BJ (cell line): ENCODE measurements at regions not wholly inside any gene's neighbourhood (a gene's known extent, or its start where the extent isn't known, plus 50 kb on each side); places are given as distances from the start of the nearest gene placed in this dataset.

ENCODE experiments used
- CTCF ChIA-PET: fragments of 350-600 bp; formaldehyde crosslinking; extraction: SDS; loops from one replicate; lab custom pipeline; 2021; ENCODE audit warnings: antibody characterized with exemption, inconsistent platforms; lab: Yijun Ruan, JAX
- POLR2A ChIA-PET: fragments of 300-600 bp; sonication (Branson Sonifier 250); formaldehyde crosslinking; extraction: SDS; loops from one replicate; lab custom pipeline; 2021; ENCODE audit warnings: antibody characterized with exemption; lab: Charles Lee
- DNase-seq: peaks from one replicate; pipeline ENCODE4 v3.0.0-alpha.2; 2011; ENCODE audit warnings: low read depth
- H3K27me3 ChIP-seq: 2 replicates; pipeline ENCODE4 v1.6.0; 2011; ENCODE audit warnings: low read length; ENCODE audit not compliant: control insufficient read depth, insufficient read depth
- H3K36me3 ChIP-seq: 2 replicates; pipeline ENCODE4 v1.5.1; 2011; ENCODE audit warnings: low read length; ENCODE audit not compliant: control insufficient read depth, insufficient read depth
- H3K4me3 ChIP-seq: 2 replicates; pipeline ENCODE4 v1.5.1; 2011; ENCODE audit warnings: low read depth, mild to moderate bottlenecking, control low read depth, low read length
- CTCF ChIP-seq: IDR thresholded peaks from 2 replicates; pipeline ENCODE4 v1.5.1; 2011; ENCODE audit warnings: low read depth, mild to moderate bottlenecking, control low read depth, inconsistent platforms, low read length, moderate library complexity; ENCODE audit not compliant: insufficient read depth

DNA sequence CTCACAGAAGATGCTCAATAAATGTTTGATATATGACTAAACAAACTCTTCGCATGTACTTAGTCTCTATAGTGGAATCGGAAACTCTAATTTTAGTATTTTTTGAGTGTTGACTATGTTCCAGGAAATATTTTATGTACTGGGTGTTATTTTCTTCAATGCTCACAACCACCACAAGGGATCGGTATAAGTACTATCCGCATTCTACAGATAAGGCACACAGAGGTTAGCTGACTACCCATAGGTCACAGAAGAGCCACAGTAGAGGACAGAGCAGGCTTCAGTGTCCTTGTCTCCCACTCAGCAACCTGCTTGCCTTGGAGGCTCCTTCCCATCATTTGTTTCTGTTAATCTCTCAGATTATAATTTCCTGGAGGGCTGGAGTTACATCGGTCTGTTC, 451.3 kb downstream of the OMA1 start:
- H3K36me3 ChIP-seq: no peaks in the 10 kb centered on the region
- no peak overlapping the region for H3K4me3 ChIP-seq
- ChIA-PET POLR2A (no interaction called here), CTCF (no interaction called here)
- DNase-seq: no peak
- no peaks in the 10 kb centered on the region for H3K27me3 ChIP-seq
- no peak for TF ChIP-seq CTCF

GRCh38 chr1:58094221-58094620, 452.3 kb downstream of the OMA1 start:
- ChIA-PET POLR2A (no interaction called here), CTCF (no interaction called here)
- Histone ChIP-seq H3K27me3 (no peaks in the 10 kb centered on the region), H3K36me3 (no peaks in the 10 kb centered on the region), H3K4me3 (no peak overlapping the region)
- TF ChIP-seq CTCF: no peak
- DNase-seq: no peak

DNA sequence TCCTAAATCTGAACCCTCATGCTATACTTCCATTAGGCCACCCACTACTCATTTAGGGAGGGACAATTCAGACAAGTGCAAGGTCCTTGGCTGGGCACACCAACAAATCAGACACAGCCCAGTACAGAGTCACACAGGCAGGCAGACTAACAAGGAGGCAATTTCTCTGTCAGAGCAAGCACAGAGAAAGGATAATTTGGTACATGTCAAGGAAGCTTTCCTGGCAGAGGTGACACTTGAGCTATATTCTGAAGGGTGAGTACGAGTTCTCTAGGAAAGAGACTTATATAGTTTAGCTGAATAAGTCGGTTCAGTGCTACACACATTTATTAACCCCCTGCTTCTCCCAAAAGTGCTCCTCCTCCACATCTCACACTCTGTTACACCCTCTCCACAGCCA, 455.9 kb downstream of the OMA1 start:
- POLR2A ChIA-PET: no interaction called here
- no peaks in the 10 kb centered on the region for H3K36me3 ChIP-seq
- no peak for TF ChIP-seq CTCF
- CTCF ChIA-PET: interaction anchor here (1.3 kb wide), 1 partner anchor 17 kb away, joined by 3 read pairs; no protein-coding TSS in a partner anchor
- no peaks in the 10 kb centered on the region for H3K27me3 ChIP-seq
- DNase-seq: no peak
- no peak overlapping the region for H3K4me3 ChIP-seq

- TF ChIP-seq CTCF: no peak
- DNase-seq: no peak
- CTCF ChIA-PET: no interaction called here
- Histone ChIP-seq H3K4me3 (no peak overlapping the region), H3K36me3 (no peaks in the 10 kb centered on the region), H3K27me3 (no peaks in the 10 kb centered on the region)
- POLR2A ChIA-PET: no interaction called here
Observed at GRCh38 chr1:58089898-58090534, 456.5 kb downstream of the OMA1 start.

GRCh38 chr1:58084266-58084665, 462.3 kb downstream of the OMA1 start:
- CTCF ChIA-PET: no interaction called here
- Histone ChIP-seq H3K4me3 (no peak overlapping the region), H3K36me3 (no peaks in the 10 kb centered on the region), H3K27me3 (no peaks in the 10 kb centered on the region)
- no peak for TF ChIP-seq CTCF
- POLR2A ChIA-PET: no interaction called here
- no peak for DNase-seq
